H54 (cell line): ENCODE measurements at regions not wholly inside any gene's neighbourhood (a gene's known extent, or its start where the extent isn't known, plus 50 kb on each side); places are given as distances from the start of the nearest gene placed in this dataset.
"Not testable (repeated sequence)": the region's sequence is repeated elsewhere in the genome, so short reads cannot be mapped to it uniquely, and the experiment has no call there.

Source experiments
- DNase-seq: peaks from one replicate; pipeline ENCODE4 v3.0.0; 2011; ENCODE audit warnings: low spot score, mixed read lengths; ENCODE audit not compliant: insufficient read length
- FAIRE-seq: peaks from 3 replicates; lab custom pipeline; 2011; peaks lifted over from hg19 to GRCh38; lab: Jason Lieb, UNC
- POLR2A ChIP-seq: IDR thresholded peaks from 2 replicates; pipeline ENCODE4 v1.6.1; 2011; ENCODE audit warnings: low read depth, mild to moderate bottlenecking, low read length

- DNase-seq (no peak), FAIRE-seq (no peak)
- TF ChIP-seq POLR2A, result no peak
These were observed 117.5 kb upstream of the HGF start for GRCh38 chr7:81887098-81888090.

- TF ChIP-seq POLR2A, result no peak
- FAIRE-seq (no peak), DNase-seq (no peak)
These were observed 116.4 kb upstream of the HGF start for GRCh38 chr7:81886211-81886764.

GRCh38 chr7:81884817-81885216, 115.0 kb upstream of the HGF start:
- FAIRE-seq (no peak), DNase-seq (no peak)
- TF ChIP-seq POLR2A, result no peak

DNA sequence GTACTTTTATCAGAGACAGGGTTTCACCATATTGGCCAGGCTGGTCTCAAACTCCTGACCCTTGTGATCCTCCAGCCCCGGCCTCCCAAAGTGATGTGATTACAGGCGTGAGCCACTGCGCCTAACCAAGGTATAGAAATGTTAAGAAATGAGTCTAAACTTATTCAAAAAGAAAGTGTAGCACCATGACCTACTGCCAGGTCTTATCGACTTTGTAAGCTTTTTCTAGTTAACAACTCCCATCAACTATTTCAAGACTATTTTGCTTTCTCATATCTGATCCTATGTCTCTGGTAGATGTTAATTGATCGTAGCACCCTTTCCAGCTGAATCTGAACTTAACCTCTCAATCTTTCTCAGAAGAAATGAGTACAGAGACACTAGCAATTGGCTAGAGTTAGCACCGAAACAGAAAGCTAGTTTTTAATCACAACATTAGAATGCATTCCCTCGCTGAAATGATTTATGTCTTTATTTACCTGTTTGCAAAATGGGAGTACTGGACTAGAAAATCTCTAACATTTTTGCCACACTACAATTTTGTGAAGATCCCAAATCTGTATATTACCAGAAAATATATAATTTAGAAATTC, 114.0 kb upstream of the HGF start:
- DNase-seq (no peak), FAIRE-seq (no peak)
- no peak for TF ChIP-seq POLR2A

- no peak for TF ChIP-seq POLR2A
These were observed 112.2 kb upstream of the HGF start for GRCh38 chr7:81882086-81882485.

GRCh38 chr7:81877890-81878289, 108.0 kb upstream of the HGF start:
- no peak for FAIRE-seq
- TF ChIP-seq POLR2A, result no peak
- no peak for DNase-seq

More at GRCh38 chr7:81882086-81882485, 112.2 kb upstream of the HGF start:
- DNase-seq (no peak), FAIRE-seq (no peak)

DNA sequence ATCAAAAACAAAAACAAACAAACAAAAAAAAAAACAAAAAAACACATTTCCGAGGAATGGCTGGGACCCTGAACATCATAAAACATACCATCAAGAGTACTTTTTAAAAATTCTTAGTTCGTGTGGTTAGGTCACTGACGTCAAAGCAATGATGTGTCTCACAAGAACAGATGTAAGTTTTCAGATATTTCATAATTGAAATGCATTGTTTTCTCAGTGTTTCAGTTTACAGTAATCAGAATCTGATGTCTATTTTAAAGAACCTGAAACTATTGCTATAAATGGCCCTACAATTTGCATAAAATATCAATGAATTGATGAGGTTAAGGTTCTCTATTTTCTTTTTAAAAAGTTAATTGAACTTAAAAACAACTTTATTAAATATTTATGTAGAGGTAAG, 103.7 kb upstream of the HGF start:
- no peak for TF ChIP-seq POLR2A
- no peak for DNase-seq
- FAIRE-seq, result no peak

DNA sequence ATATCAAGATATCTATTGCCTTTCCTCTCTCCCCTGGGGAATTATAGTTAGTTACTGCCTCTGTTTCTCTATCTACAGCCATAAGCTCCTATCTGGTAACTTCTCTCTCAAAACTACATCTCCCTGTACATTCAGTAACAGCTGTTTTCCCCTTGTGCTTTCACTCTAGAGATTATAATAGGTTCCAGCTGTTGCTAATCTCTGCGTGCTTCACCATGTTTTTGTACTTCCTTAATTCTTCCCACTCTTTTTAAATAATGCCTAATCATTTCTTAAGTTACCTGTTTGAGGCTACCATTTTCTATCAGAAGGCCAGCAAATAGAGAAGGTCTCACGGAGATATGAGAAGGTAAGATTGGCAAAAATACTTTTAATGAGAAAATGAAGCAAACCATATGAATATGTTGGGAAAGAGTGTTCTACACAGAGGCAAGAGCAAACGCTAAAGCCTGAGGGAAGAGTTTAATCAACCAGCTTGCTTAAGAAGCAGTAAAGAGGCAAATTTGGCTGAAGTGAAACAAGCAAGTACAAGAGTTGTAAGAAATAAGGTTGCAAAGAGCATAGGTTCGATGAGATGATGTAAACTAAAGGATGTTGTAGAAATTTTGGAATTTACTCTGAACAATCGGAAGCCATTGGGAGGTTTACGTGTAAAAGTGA, 101.9 kb upstream of the HGF start:
- TF ChIP-seq POLR2A, result no peak
- DNase-seq, result no peak
- FAIRE-seq, result no peak

DNA sequence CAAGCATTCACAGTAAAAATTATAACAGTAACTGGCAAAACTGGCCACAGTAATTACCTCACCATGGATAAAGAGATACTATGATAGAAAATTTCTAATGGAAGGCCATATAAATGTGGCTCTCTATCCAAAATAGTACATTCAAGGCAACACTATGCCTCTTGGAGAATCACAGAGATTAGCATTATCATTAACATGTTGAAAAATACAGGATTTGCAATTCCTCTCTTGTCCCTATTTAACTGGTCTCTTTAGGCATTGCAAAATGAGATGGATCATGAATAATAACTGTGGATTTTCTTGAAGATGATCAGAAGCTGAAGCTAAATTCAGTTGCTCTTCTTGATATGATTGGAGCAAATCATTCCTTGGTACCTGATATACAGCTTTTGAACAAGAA, 100.8 kb upstream of the HGF start:
- no peak for TF ChIP-seq POLR2A
- DNase-seq (no peak), FAIRE-seq (no peak)

- FAIRE-seq, result no peak
- no peak for DNase-seq
- TF ChIP-seq POLR2A, result no peak
These were observed 99.8 kb upstream of the HGF start for GRCh38 chr7:81869670-81870069.

GRCh38 chr7:81865754-81866153, 95.9 kb upstream of the HGF start:
- DNase-seq, result no peak
- TF ChIP-seq POLR2A, result no peak

GRCh38 chr7:81859433-81859832, 89.6 kb upstream of the HGF start:
- no peak for FAIRE-seq
- DNase-seq, result no peak
- TF ChIP-seq POLR2A, result no peak

More at GRCh38 chr7:81865754-81866153, 95.9 kb upstream of the HGF start:
- FAIRE-seq, result no peak

DNA sequence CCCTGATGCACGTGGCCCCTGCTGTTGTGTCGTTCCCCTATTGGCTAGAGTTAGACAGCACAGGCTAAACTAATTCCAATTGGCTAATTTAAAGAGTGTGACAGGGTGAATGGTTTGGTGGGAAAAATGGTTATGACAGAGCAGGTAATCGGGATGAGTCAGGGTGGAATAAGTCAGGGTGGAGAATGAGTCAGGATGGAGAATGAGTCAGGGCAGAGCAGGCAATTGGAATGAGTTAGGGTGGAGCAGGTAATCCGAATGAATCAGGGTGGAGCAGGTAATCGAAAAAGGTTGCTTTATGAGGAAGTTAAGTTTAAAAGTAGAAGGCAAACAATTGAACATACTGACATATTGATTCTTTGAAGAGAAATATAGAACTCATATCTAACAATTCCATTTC, 89.0 kb upstream of the HGF start:
- not testable (repeated sequence) for DNase-seq
- FAIRE-seq, result peak; percentile 64

DNA sequence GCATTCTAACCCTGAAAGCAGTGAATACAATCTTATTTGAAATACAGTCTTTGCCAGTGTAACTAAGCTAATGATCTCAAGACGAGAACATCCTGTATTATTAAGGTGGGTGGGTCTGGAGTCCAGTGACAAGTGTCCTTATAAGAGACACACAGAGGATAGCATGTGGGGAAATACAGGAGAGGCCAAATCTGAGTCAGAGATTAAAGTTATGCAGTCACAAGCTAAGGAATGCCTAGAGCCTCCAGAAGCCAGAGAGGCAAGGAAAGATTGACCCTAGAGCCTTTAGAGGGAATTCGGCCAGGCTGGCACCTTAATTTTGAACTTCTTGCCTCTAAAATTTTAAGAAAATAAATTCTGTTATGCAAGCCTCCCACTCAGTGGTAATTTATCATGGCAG, 87.5 kb upstream of the HGF start:
- FAIRE-seq (no peak), DNase-seq (no peak)
- no peak for TF ChIP-seq POLR2A

DNA sequence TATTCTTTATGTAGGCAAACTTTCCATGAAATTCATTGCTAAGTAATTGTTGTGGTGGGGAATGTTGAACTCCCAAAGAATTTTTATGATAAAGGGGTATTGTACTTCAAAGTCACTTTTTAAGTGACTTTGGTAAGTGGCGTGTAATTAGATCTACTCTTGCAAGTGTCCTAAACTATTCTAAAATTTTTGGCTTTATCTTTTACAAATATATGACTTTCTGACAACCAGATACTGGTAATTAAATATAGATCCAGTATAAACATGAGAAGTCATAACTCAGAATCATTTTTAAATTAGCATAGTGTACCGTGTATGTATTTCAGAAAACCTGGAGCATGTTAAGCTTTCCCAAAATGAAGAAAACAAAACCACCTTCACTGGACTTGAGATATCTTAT, 84.7 kb upstream of the HGF start:
- no peak for TF ChIP-seq POLR2A
- no peak for DNase-seq
- no peak for FAIRE-seq
